K562 (cell line): ENCODE measurements at regions not wholly inside any gene's neighbourhood (a gene's known extent, or its start where the extent isn't known, plus 50 kb on each side); places are given as distances from the start of the nearest gene placed in this dataset.

ENCODE experiments used
- BCOR ChIP-seq: fragments of 450-650 bp; IDR thresholded peaks from 2 replicates; pipeline ENCODE4 v1.6.1; 2016
- DACH1 ChIP-seq: fragments of 450-650 bp; IDR thresholded peaks from 2 replicates; pipeline ENCODE4 v1.6.1; 2018; ENCODE audit not compliant: partially characterized antibody
- EP300 ChIP-seq: IDR thresholded peaks from 2 replicates; pipeline ENCODE4 v1.6.1; 2012; ENCODE audit warnings: low read length, improper control_type of control experiment
- ESRRB ChIP-seq: fragments of 250-450 bp; sonication (Bioruptor Pico); IDR thresholded peaks from 2 replicates; pipeline ENCODE4 v1.5.0; 2020; ENCODE audit warnings: mild to moderate bottlenecking, moderate library complexity, borderline replicate concordance
- MAFF ChIP-seq: IDR thresholded peaks from 2 replicates; pipeline ENCODE4 v1.6.1; 2012; ENCODE audit warnings: low read length, improper control_type of control experiment
- MTA1 ChIP-seq: fragments of 450-650 bp; IDR thresholded peaks from 2 replicates; pipeline ENCODE4 v1.6.1; 2017; ENCODE audit warnings: borderline replicate concordance
- NELFE ChIP-seq: IDR thresholded peaks from 2 replicates; pipeline ENCODE4 v1.6.1; 2011; ENCODE audit warnings: mild to moderate bottlenecking; ENCODE audit not compliant: insufficient read depth, insufficient read length
- NFE2L1 ChIP-seq: fragments of 450-650 bp; IDR thresholded peaks from 2 replicates; pipeline ENCODE4 v1.6.1; 2016; ENCODE audit warnings: missing genetic modification characterization, low read depth, mild to moderate bottlenecking, missing compliant biosample characterization, moderate library complexity, borderline replicate concordance
- PHF8 ChIP-seq: fragments of 200-600 bp; sonication (generic); IDR thresholded peaks from 2 replicates; pipeline ENCODE4 v1.6.1; 2012; ENCODE audit warnings: mixed run types, mild to moderate bottlenecking, inconsistent platforms, low read length, moderate library complexity, borderline replicate concordance
- POLR3G ChIP-seq: IDR thresholded peaks from 2 replicates; pipeline ENCODE4 v1.6.1; 2011; ENCODE audit not compliant: insufficient read length, insufficient replicate concordance; ENCODE audit errors: extremely low read depth
- SMARCA4 ChIP-seq: fragments of 450-650 bp; IDR thresholded peaks from 2 replicates; pipeline ENCODE4 v1.6.1; 2016
- SMARCB1 ChIP-seq: IDR thresholded peaks from 2 replicates; pipeline ENCODE4 v1.6.1; 2011; ENCODE audit warnings: improper control_type of control experiment, low read depth; ENCODE audit not compliant: insufficient read length
- ZNF12 ChIP-seq: sonication (generic); formaldehyde crosslinking; IDR thresholded peaks from 2 replicates; pipeline ENCODE4 v1.4.0; 2020; ENCODE audit warnings: mild to moderate bottlenecking, missing genetic modification reagents
- ZNF707 ChIP-seq: fragments of 250-450 bp; sonication (Bioruptor Pico); conservative IDR thresholded peaks from 2 replicates; pipeline ENCODE4 v1.8.0; 2022; ENCODE audit warnings: inconsistent platforms, mild to moderate bottlenecking, moderate library complexity
- ZNF764 ChIP-seq: fragments of 250-450 bp; sonication (Bioruptor Pico); IDR thresholded peaks from 2 replicates; pipeline ENCODE4 v1.4.0; 2020; ENCODE audit warnings: low read depth, mild to moderate bottlenecking, moderate library complexity
- TF ChIP-seq, protein P1 (sequence below), 2 experiments: fragments of 450-650 bp in 1 of 2; sonication (generic) in 1 of 2; formaldehyde crosslinking; conservative IDR thresholded peaks; 2 replicates each; pipeline versions ENCODE4 v1.4.0 to v1.8.1; 2020 to 2022; ENCODE audit warnings: mild to moderate bottlenecking in 1 of 2, missing genetic modification reagents in 1 of 2
- TF ChIP-seq, protein P2 (sequence below): fragments of 450-650 bp; formaldehyde crosslinking; IDR thresholded peaks from 2 replicates; pipeline ENCODE4 v1.4.0; 2020; ENCODE audit warnings: mild to moderate bottlenecking, moderate library complexity
- TF ChIP-seq, protein P3 (sequence below): fragments of 450-650 bp; conservative IDR thresholded peaks from 2 replicates; pipeline ENCODE4 v1.6.1; 2016; ENCODE audit warnings: missing genetic modification characterization, low read depth, mild to moderate bottlenecking, missing compliant biosample characterization, moderate library complexity
- TF ChIP-seq, protein P4 (sequence below): fragments of 450-650 bp; IDR thresholded peaks from 2 replicates; pipeline ENCODE4 v1.6.1; 2016; ENCODE audit warnings: antibody characterized with exemption

DNA sequence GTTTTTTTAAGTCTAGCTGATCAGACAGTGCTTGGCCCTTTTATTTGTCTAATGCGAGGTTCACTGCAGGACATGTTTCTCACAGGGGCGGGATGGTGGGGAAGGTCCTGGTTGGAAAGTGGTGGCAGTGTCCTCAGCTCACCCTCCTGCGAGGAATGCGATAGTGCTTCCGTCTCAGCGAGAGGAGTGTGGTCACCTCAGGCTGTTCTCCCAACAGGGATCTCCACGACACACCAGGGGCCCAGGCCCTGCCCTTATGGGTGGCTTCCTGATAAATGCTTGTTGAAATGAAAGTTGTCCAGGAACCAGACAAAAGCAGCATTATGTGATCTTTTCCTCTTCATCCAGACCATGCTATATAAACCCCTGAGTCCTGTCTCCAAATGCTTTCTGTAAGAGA lies 70.1 kb downstream of the BOLA3 start (continued):
- TF ChIP-seq PHF8: no peak
- peak; percentile 63 for TF ChIP-seq EP300
- peak; percentile 47; the same call in 1 of the 2 replicates for TF ChIP-seq SMARCA4
- TF ChIP-seq MAFF: no peak
- TF ChIP-seq ZNF707 (CRISPR knock-in tag): no peak
- TF ChIP-seq ZNF12 (CRISPR knock-in tag): no peak
- no peak for TF ChIP-seq POLR3G
- TF ChIP-seq, protein P1, sequence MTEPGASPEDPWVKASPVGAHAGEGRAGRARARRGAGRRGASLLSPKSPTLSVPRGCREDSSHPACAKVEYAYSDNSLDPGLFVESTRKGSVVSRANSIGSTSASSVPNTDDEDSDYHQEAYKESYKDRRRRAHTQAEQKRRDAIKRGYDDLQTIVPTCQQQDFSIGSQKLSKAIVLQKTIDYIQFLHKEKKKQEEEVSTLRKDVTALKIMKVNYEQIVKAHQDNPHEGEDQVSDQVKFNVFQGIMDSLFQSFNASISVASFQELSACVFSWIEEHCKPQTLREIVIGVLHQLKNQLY (CRISPR knock-in tag; conservative IDR thresholded peaks at IDR 0.05): no peak
- TF ChIP-seq, protein P2, sequence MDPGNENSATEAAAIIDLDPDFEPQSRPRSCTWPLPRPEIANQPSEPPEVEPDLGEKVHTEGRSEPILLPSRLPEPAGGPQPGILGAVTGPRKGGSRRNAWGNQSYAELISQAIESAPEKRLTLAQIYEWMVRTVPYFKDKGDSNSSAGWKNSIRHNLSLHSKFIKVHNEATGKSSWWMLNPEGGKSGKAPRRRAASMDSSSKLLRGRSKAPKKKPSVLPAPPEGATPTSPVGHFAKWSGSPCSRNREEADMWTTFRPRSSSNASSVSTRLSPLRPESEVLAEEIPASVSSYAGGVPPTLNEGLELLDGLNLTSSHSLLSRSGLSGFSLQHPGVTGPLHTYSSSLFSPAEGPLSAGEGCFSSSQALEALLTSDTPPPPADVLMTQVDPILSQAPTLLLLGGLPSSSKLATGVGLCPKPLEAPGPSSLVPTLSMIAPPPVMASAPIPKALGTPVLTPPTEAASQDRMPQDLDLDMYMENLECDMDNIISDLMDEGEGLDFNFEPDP (CRISPR knock-in tag): no peak
- TF ChIP-seq, protein P3, sequence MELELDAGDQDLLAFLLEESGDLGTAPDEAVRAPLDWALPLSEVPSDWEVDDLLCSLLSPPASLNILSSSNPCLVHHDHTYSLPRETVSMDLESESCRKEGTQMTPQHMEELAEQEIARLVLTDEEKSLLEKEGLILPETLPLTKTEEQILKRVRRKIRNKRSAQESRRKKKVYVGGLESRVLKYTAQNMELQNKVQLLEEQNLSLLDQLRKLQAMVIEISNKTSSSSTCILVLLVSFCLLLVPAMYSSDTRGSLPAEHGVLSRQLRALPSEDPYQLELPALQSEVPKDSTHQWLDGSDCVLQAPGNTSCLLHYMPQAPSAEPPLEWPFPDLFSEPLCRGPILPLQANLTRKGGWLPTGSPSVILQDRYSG: no peak; the same call in 1 of the 2 replicates
- TF ChIP-seq ESRRB (CRISPR knock-in tag): no peak
- TF ChIP-seq SMARCB1: no peak
- TF ChIP-seq, protein P4, sequence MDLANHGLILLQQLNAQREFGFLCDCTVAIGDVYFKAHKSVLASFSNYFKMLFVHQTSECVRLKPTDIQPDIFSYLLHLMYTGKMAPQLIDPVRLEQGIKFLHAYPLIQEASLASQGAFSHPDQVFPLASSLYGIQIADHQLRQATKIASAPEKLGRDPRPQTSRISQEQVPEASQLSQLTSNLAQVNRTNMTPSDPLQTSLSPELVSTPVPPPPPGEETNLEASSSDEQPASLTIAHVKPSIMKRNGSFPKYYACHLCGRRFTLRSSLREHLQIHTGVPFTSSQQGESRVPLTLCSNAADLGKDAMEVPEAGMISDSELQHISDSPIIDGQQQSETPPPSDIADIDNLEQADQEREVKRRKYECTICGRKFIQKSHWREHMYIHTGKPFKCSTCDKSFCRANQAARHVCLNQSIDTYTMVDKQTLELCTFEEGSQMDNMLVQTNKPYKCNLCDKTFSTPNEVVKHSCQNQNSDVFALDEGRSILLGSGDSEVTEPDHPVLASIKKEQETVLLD: 0 out of 2 replicates have a peak, but pooled peaks have one; percentile 34
- TF ChIP-seq MTA1: peak; percentile 47; the same call in 1 of the 2 replicates
- no peak for TF ChIP-seq ZNF764 (CRISPR knock-in tag)
- TF ChIP-seq DACH1: no peak
- TF ChIP-seq NELFE: no peak
- peak; percentile 12; the same call in 1 of the 2 replicates for TF ChIP-seq BCOR
- no peak for TF ChIP-seq NFE2L1 (tag)
